ENCODE measurements at regions not wholly inside any gene's neighbourhood (a gene's known extent, or its start where the extent isn't known, plus 50 kb on each side); places are given as distances from the start of the nearest gene placed in this dataset.

- H3K27ac ChIP-seq (ENCODE audit: low read length), result no peak overlapping the region
- no peaks in the 10 kb centered on the region for H3K9me3 ChIP-seq (replicated peaks; ENCODE audit: insufficient read depth, low read length)
- no peak for TF ChIP-seq EZH2phosphoT487 (IDR thresholded peaks at IDR 0.05; ENCODE audit: low read length)
- no peak for TF ChIP-seq EZH2 (optimal IDR thresholded peaks at IDR 0.05; ENCODE audit: low read depth, low read length)
- TF ChIP-seq CTCF (IDR thresholded peaks at IDR 0.05; ENCODE audit: low read length), result no peak
- H3K4me3 ChIP-seq (ENCODE audit: low read length), result no peak overlapping the region
- no peaks in the 10 kb centered on the region for H3K9me2 ChIP-seq (replicated peaks; ENCODE audit: insufficient read depth, low read length)
- no peaks in the 10 kb centered on the region for H4K20me1 ChIP-seq (ENCODE audit: insufficient read depth, low read length)
- H3K4me2 ChIP-seq (ENCODE audit: low read depth, low read length), result no peak overlapping the region
- H2AFZ ChIP-seq (ENCODE audit: low read length), result no peak overlapping the region
- H3K36me3 ChIP-seq (replicated peaks; ENCODE audit: insufficient read depth, low read length), result no peaks in the 10 kb centered on the region
- no peak overlapping the region for H3K9ac ChIP-seq (ENCODE audit: low read length)
- no peaks in the 10 kb centered on the region for H3K4me1 ChIP-seq (ENCODE audit: low read length)
- H3K27me3 ChIP-seq (replicated peaks; ENCODE audit: insufficient read depth, low read length), result no peaks in the 10 kb centered on the region
- no peaks in the 10 kb centered on the region for H3K79me2 ChIP-seq (ENCODE audit: low read length)
- DNase-seq, result no peak
- H3F3A ChIP-seq (ENCODE audit: insufficient read depth, low read length), result no peaks in the 10 kb centered on the region
Measured at GRCh38 chr3:76586471-76586870, 453.4 kb upstream of the ROBO2 start.

GRCh38 chr3:76610150-76610549 is 429.7 kb upstream of the ROBO2 start:
- H3K36me3 ChIP-seq (replicated peaks; ENCODE audit: insufficient read depth, low read length), result no peaks in the 10 kb centered on the region
- no peak overlapping the region for H2AFZ ChIP-seq (ENCODE audit: low read length)
- H3K4me3 ChIP-seq (ENCODE audit: low read length), result no peak overlapping the region
- H4K20me1 ChIP-seq (ENCODE audit: insufficient read depth, low read length), result no peaks in the 10 kb centered on the region
- DNase-seq, result no peak
- H3K27me3 ChIP-seq (replicated peaks; ENCODE audit: insufficient read depth, low read length), result no peaks in the 10 kb centered on the region
- H3K9me3 ChIP-seq (replicated peaks; ENCODE audit: insufficient read depth, low read length), result no peaks in the 10 kb centered on the region
- no peak overlapping the region for H3K4me2 ChIP-seq (ENCODE audit: low read depth, low read length)
- H3K9ac ChIP-seq (ENCODE audit: low read length), result no peak overlapping the region
- no peaks in the 10 kb centered on the region for H3K9me2 ChIP-seq (replicated peaks; ENCODE audit: insufficient read depth, low read length)
- TF ChIP-seq EZH2 (optimal IDR thresholded peaks at IDR 0.05; ENCODE audit: low read depth, low read length), result no peak
- TF ChIP-seq EZH2phosphoT487 (IDR thresholded peaks at IDR 0.05; ENCODE audit: low read length), result no peak
- no peak for TF ChIP-seq CTCF (IDR thresholded peaks at IDR 0.05; ENCODE audit: low read length)
- no peak overlapping the region for H3K27ac ChIP-seq (ENCODE audit: low read length)
- no peaks in the 10 kb centered on the region for H3F3A ChIP-seq (ENCODE audit: insufficient read depth, low read length)
- H3K79me2 ChIP-seq (ENCODE audit: low read length), result no peaks in the 10 kb centered on the region
- H3K4me1 ChIP-seq (ENCODE audit: low read length), result no peaks in the 10 kb centered on the region

- H3K4me1 ChIP-seq (ENCODE audit: low read length), result no peaks in the 10 kb centered on the region
- no peaks in the 10 kb centered on the region for H3K27me3 ChIP-seq (replicated peaks; ENCODE audit: insufficient read depth, low read length)
- H4K20me1 ChIP-seq (ENCODE audit: insufficient read depth, low read length), result no peaks in the 10 kb centered on the region
- no peaks in the 10 kb centered on the region for H3F3A ChIP-seq (ENCODE audit: insufficient read depth, low read length)
- H3K4me3 ChIP-seq (ENCODE audit: low read length), result no peak overlapping the region
- no peaks in the 10 kb centered on the region for H3K9me3 ChIP-seq (replicated peaks; ENCODE audit: insufficient read depth, low read length)
- H3K9ac ChIP-seq (ENCODE audit: low read length), result no peak overlapping the region
- H3K27ac ChIP-seq (ENCODE audit: low read length), result no peak overlapping the region
- H3K36me3 ChIP-seq (replicated peaks; ENCODE audit: insufficient read depth, low read length), result no peaks in the 10 kb centered on the region
- no peak for DNase-seq
- TF ChIP-seq CTCF (IDR thresholded peaks at IDR 0.05; ENCODE audit: low read length) (no peak), EZH2 (optimal IDR thresholded peaks at IDR 0.05; ENCODE audit: low read depth, low read length) (no peak), EZH2phosphoT487 (IDR thresholded peaks at IDR 0.05; ENCODE audit: low read length) (no peak)
- no peak overlapping the region for H3K4me2 ChIP-seq (ENCODE audit: low read depth, low read length)
- no peak overlapping the region for H2AFZ ChIP-seq (ENCODE audit: low read length)
- no peaks in the 10 kb centered on the region for H3K79me2 ChIP-seq (ENCODE audit: low read length)
- no peaks in the 10 kb centered on the region for H3K9me2 ChIP-seq (replicated peaks; ENCODE audit: insufficient read depth, low read length)
Measured at GRCh38 chr3:76615719-76616118, 424.2 kb upstream of the ROBO2 start.
